PFSK-1 (cell line): ENCODE measurements at regions not wholly inside any gene's neighbourhood (a gene's known extent, or its start where the extent isn't known, plus 50 kb on each side); places are given as distances from the start of the nearest gene placed in this dataset.
A peak's percentile ranks its signal among the peaks of the same experiment; 100 is the strongest.

Experiments
- FOXP2 ChIP-seq: optimal IDR thresholded peaks from 2 replicates; pipeline ENCODE3; 2011; ENCODE audit warnings: borderline replicate concordance, control low read depth, inconsistent platforms; ENCODE audit not compliant: insufficient read depth; ENCODE audit errors: extremely low read length, extremely low read depth
- POLR2AphosphoS5 ChIP-seq: IDR thresholded peaks from 2 replicates; pipeline ENCODE4 v1.6.1; 2012; ENCODE audit warnings: low read depth, mild to moderate bottlenecking, control low read depth, low read length, moderate library complexity
- REST ChIP-seq, 2 experiments: IDR thresholded peaks; 2 replicates each; pipeline versions ENCODE4 v1.6.1 to v1.8.0; 2011 to 2012; ENCODE audit warnings: low read depth in 2 of 2, low read length in 2 of 2, control low read depth in 1 of 2, inconsistent platforms in 1 of 2, mild to moderate bottlenecking in 1 of 2, moderate library complexity in 1 of 2; ENCODE audit not compliant: insufficient read depth in 1 of 2
- SIN3A ChIP-seq: IDR thresholded peaks from 2 replicates; pipeline ENCODE4 v1.6.1; 2012; ENCODE audit warnings: mild to moderate bottlenecking, low read length, moderate library complexity, borderline replicate concordance; ENCODE audit not compliant: insufficient read depth
- TAF1 ChIP-seq: IDR thresholded peaks from 2 replicates; pipeline ENCODE4 v1.6.1; 2012; ENCODE audit warnings: low read length, control low read depth, borderline replicate concordance; ENCODE audit not compliant: insufficient read depth

GRCh38 chr4:137601934-137602333 is 69.6 kb upstream of the PCDH18 start:
- TF ChIP-seq SIN3A: no peak
- no peak for TF ChIP-seq FOXP2
- no peak for TF ChIP-seq TAF1
- no peak for TF ChIP-seq REST (IDR thresholded peaks at IDR 0.05; ENCODE audit: insufficient read depth in 1 of 2, low read depth in 2 of 2, low read length in 2 of 2)
- TF ChIP-seq POLR2AphosphoS5: no peak

GRCh38 chr4:137599734-137600133 is 67.4 kb upstream of the PCDH18 start:
- TF ChIP-seq REST (IDR thresholded peaks at IDR 0.05; ENCODE audit: insufficient read depth in 1 of 2, low read depth in 2 of 2, low read length in 2 of 2): no peak
- no peak for TF ChIP-seq TAF1
- no peak for TF ChIP-seq POLR2AphosphoS5
- no peak for TF ChIP-seq FOXP2
- TF ChIP-seq SIN3A: no peak

- TF ChIP-seq SIN3A: peak; percentile 52; the same call in 1 of the 2 replicates
- no peak for TF ChIP-seq FOXP2
These were observed 65.6 kb upstream of the PCDH18 start for GRCh38 chr4:137597752-137598430.

- TF ChIP-seq REST (IDR thresholded peaks at IDR 0.05; ENCODE audit: insufficient read depth in 1 of 2, low read depth in 2 of 2, low read length in 2 of 2) (no peak), TAF1 (no peak), FOXP2 (no peak), SIN3A (no peak), POLR2AphosphoS5 (no peak)
These were observed 55.5 kb upstream of the PCDH18 start for GRCh38 chr4:137587796-137588195.

- no peak for TF ChIP-seq FOXP2
- no peak for TF ChIP-seq POLR2AphosphoS5
- no peak for TF ChIP-seq SIN3A
- no peak for TF ChIP-seq TAF1
- TF ChIP-seq REST (IDR thresholded peaks at IDR 0.05; ENCODE audit: insufficient read depth in 1 of 2, low read depth in 2 of 2, low read length in 2 of 2): no peak
These were observed 51.4 kb upstream of the PCDH18 start for GRCh38 chr4:137583671-137584070.
